ENCODE measurements at regions not wholly inside any gene's neighbourhood (a gene's known extent, or its start where the extent isn't known, plus 50 kb on each side); places are given as distances from the start of the nearest gene placed in this dataset.

DNA sequence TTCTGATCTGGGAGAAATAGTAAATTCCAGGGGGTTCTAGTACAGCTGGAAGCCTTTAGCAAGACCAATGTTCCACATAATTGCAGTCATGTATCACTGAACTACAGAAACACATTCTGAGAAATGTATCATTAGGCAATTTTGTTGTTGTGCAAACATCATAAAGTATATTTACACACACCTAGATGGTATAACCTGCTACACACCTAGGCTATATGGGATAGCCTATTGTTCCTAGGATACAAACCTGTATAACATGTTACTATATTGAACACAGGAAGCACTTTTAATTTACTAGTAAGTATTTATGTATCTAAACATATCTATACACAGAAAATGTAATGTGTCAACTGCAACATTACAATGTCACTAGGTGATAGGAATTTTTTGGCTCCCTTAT, 525.9 kb upstream of the NRSN1 start (continued):
- TF ChIP-seq, protein P1, sequence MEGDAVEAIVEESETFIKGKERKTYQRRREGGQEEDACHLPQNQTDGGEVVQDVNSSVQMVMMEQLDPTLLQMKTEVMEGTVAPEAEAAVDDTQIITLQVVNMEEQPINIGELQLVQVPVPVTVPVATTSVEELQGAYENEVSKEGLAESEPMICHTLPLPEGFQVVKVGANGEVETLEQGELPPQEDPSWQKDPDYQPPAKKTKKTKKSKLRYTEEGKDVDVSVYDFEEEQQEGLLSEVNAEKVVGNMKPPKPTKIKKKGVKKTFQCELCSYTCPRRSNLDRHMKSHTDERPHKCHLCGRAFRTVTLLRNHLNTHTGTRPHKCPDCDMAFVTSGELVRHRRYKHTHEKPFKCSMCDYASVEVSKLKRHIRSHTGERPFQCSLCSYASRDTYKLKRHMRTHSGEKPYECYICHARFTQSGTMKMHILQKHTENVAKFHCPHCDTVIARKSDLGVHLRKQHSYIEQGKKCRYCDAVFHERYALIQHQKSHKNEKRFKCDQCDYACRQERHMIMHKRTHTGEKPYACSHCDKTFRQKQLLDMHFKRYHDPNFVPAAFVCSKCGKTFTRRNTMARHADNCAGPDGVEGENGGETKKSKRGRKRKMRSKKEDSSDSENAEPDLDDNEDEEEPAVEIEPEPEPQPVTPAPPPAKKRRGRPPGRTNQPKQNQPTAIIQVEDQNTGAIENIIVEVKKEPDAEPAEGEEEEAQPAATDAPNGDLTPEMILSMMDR (IDR thresholded peaks at IDR 0.05 in 2 of 3, conservative IDR thresholded peaks at IDR 0.05 in 1 of 3; ENCODE audit: borderline replicate concordance in 1 of 3, insufficient read depth in 1 of 3, low read depth in 2 of 3, low read length in 2 of 3), result no peak
- TF ChIP-seq SP1 (IDR thresholded peaks at IDR 0.05; ENCODE audit: low read depth) (no peak), FOSL1 (IDR thresholded peaks at IDR 0.05; ENCODE audit: low read depth) (no peak), TCF7L2 (IDR thresholded peaks at IDR 0.05; ENCODE audit: borderline replicate concordance, extremely low read depth, insufficient read depth, insufficient read length) (no peak), YY1 (IDR thresholded peaks at IDR 0.05; ENCODE audit: extremely low read depth, insufficient replicate concordance, low read depth, low read length) (no peak), ZFX (IDR thresholded peaks at IDR 0.05) (no peak)

DNA sequence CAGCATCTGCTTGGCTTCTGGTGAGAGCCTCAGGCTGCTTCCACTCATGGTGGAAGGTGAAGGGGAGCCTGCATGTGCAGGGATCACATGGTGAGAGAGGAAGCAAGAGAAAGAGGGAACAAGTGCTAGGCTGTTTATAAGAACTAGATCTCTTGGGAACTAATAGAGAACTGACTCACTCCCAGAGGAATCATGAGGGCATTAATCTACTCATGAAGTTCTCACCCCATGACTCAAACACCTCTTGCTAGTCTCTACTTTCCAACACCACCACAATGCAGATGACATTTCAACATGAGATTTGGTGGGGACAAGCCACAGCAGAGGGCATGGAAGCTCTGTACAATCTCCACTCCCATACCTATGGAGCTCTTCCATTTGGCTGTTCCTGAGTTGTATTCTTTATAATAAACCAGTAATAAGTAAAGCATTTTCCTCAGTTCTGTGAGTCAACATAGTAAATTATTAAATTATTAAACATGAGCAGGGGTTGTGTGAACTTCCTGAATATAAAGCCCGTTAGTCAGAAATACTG, 524.1 kb upstream of the NRSN1 start:
- H3K4me1 ChIP-seq (ENCODE audit: control insufficient read depth in 1 of 2, insufficient read depth in 2 of 2, low read length in 2 of 2), result no peaks in the 10 kb centered on the region
- DNase-seq (ENCODE audit: low read depth, low spot score) (no peak), ATAC-seq (no peak)
- no peaks in the 10 kb centered on the region for H3K27me3 ChIP-seq (ENCODE audit: insufficient read depth, low read length)
- no peaks in the 10 kb centered on the region for H3K9me2 ChIP-seq (ENCODE audit: insufficient read depth)
- H4K20me1 ChIP-seq (ENCODE audit: insufficient read depth), result no peaks in the 10 kb centered on the region
- H3K36me3 ChIP-seq (ENCODE audit: control insufficient read depth in 1 of 2, insufficient read depth in 2 of 2, low read length in 2 of 2), result no peaks in the 10 kb centered on the region
- H3K4me3 ChIP-seq (replicated peaks in 1 of 2; ENCODE audit: low read depth in 1 of 2, low read length in 2 of 2), result no peak overlapping the region
- CTCF ChIA-PET, result no interaction called here
- no peak overlapping the region for H3K27ac ChIP-seq (ENCODE audit: low read depth, low read length)
- no peak overlapping the region for H2AFZ ChIP-seq (ENCODE audit: low read depth, low read length, poor library complexity, severe bottlenecking)
- H3K4me2 ChIP-seq (ENCODE audit: low read length), result no peak overlapping the region
- no peak for TF ChIP-seq CBX3 (IDR thresholded peaks at IDR 0.05; ENCODE audit: low read depth)
- no peak for TF ChIP-seq SRF (IDR thresholded peaks at IDR 0.05; ENCODE audit: low read depth)
- no peak for TF ChIP-seq YY1 (IDR thresholded peaks at IDR 0.05; ENCODE audit: extremely low read depth, insufficient replicate concordance, low read depth, low read length)
- TF ChIP-seq, protein P1 (IDR thresholded peaks at IDR 0.05 in 2 of 3, conservative IDR thresholded peaks at IDR 0.05 in 1 of 3; ENCODE audit: borderline replicate concordance in 1 of 3, insufficient read depth in 1 of 3, low read depth in 2 of 3, low read length in 2 of 3), result no peak
- TF ChIP-seq EGR1 (IDR thresholded peaks at IDR 0.05; ENCODE audit: low read depth), result no peak
- no peak for TF ChIP-seq SIN3A (IDR thresholded peaks at IDR 0.05; ENCODE audit: low read depth)
- TF ChIP-seq, protein P2, sequence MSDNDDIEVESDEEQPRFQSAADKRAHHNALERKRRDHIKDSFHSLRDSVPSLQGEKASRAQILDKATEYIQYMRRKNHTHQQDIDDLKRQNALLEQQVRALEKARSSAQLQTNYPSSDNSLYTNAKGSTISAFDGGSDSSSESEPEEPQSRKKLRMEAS (IDR thresholded peaks at IDR 0.05), result no peak
- no peak for TF ChIP-seq EZH2phosphoT487 (IDR thresholded peaks at IDR 0.05; ENCODE audit: borderline replicate concordance)
- no peak for TF ChIP-seq EZH2 (IDR thresholded peaks at IDR 0.05)
- TF ChIP-seq, protein P3, sequence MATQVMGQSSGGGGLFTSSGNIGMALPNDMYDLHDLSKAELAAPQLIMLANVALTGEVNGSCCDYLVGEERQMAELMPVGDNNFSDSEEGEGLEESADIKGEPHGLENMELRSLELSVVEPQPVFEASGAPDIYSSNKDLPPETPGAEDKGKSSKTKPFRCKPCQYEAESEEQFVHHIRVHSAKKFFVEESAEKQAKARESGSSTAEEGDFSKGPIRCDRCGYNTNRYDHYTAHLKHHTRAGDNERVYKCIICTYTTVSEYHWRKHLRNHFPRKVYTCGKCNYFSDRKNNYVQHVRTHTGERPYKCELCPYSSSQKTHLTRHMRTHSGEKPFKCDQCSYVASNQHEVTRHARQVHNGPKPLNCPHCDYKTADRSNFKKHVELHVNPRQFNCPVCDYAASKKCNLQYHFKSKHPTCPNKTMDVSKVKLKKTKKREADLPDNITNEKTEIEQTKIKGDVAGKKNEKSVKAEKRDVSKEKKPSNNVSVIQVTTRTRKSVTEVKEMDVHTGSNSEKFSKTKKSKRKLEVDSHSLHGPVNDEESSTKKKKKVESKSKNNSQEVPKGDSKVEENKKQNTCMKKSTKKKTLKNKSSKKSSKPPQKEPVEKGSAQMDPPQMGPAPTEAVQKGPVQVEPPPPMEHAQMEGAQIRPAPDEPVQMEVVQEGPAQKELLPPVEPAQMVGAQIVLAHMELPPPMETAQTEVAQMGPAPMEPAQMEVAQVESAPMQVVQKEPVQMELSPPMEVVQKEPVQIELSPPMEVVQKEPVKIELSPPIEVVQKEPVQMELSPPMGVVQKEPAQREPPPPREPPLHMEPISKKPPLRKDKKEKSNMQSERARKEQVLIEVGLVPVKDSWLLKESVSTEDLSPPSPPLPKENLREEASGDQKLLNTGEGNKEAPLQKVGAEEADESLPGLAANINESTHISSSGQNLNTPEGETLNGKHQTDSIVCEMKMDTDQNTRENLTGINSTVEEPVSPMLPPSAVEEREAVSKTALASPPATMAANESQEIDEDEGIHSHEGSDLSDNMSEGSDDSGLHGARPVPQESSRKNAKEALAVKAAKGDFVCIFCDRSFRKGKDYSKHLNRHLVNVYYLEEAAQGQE (IDR thresholded peaks at IDR 0.05; ENCODE audit: low read depth), result no peak
- POLR2A ChIA-PET, result no interaction called here
- no peak overlapping the region for H3K9ac ChIP-seq (ENCODE audit: low read length)
- intact Hi-C loops (cut with micrococcal nuclease), result no loop called here
- H3K9me3 ChIP-seq (ENCODE audit: control insufficient read depth in 1 of 2, insufficient read depth in 1 of 2, low read depth in 1 of 2, low read length in 2 of 2), result peaks cover 0 to 3% of the 10 kb centered on the region in 2 experiments; a peak in 1 of 4 replicates
- RAD21 ChIA-PET (ENCODE audit: low non-redundant PET in 1 of 2, low total read pairs in 2 of 2, uncharacterized antibody in 2 of 2, unreplicated experiment in 2 of 2), result no interaction called here
- BruUV-seq (replicated peaks), result no TSS peak
- H3K79me2 ChIP-seq (ENCODE audit: insufficient read depth, low read length), result no peaks in the 10 kb centered on the region
